GM11168 (cell line): ENCODE measurements at regions not wholly inside any gene's neighbourhood (a gene's known extent, or its start where the extent isn't known, plus 50 kb on each side); places are given as distances from the start of the nearest gene placed in this dataset.

Experiments used
- in situ Hi-C: fragments of 300-500 bp; cut with MboI; formaldehyde crosslinking; loops from one replicate; pipeline ENCODE4 v1.12.0; 2022; ENCODE audit warnings: low sequenced_read_pairs; ENCODE audit not compliant: unreplicated experiment

- in situ Hi-C loops = no loop called here
Measured at GRCh38 chr3:67744699-67745098, 90.3 kb upstream of the SUCLG2 start.

- in situ Hi-C loops = no loop called here
Measured at GRCh38 chr3:67739851-67740250, 85.4 kb upstream of the SUCLG2 start.

- in situ Hi-C loops = no loop called here
Measured at GRCh38 chr3:67737906-67738865, 83.8 kb upstream of the SUCLG2 start.

GRCh38 chr3:67737140-67737539 lies 82.7 kb upstream of the SUCLG2 start:
- in situ Hi-C loops = no loop called here

GRCh38 chr3:67733269-67733950 lies 79.0 kb upstream of the SUCLG2 start:
- in situ Hi-C loops = no loop called here

GRCh38 chr3:67724434-67724833 lies 70.0 kb upstream of the SUCLG2 start:
- in situ Hi-C loops = no loop called here

- in situ Hi-C loops = no loop called here
Measured at GRCh38 chr3:67723863-67724262, 69.5 kb upstream of the SUCLG2 start.

GRCh38 chr3:67719333-67719732 lies 64.9 kb upstream of the SUCLG2 start:
- in situ Hi-C loops = no loop called here

GRCh38 chr3:67715971-67716370 lies 61.6 kb upstream of the SUCLG2 start:
- in situ Hi-C loops = no loop called here

- in situ Hi-C loops = no loop called here
Measured at GRCh38 chr3:67713764-67714469, 59.5 kb upstream of the SUCLG2 start.

- in situ Hi-C loops = no loop called here
Measured at GRCh38 chr3:67712259-67712658, 57.8 kb upstream of the SUCLG2 start.

GRCh38 chr3:67710396-67710795 lies 56.0 kb upstream of the SUCLG2 start:
- in situ Hi-C loops = no loop called here

- in situ Hi-C loops = no loop called here
Measured at GRCh38 chr3:67706934-67707333, 52.5 kb upstream of the SUCLG2 start.

GRCh38 chr3:67704322-67704721 lies 49.9 kb upstream of the SUCLG2 start:
- in situ Hi-C loops = no loop called here
